CD4-positive, alpha-beta T cell treated with Interleukin-4 for 4 hours (primary cell): ENCODE measurements at regions not wholly inside any gene's neighbourhood (a gene's known extent, or its start where the extent isn't known, plus 50 kb on each side); places are given as distances from the start of the nearest gene placed in this dataset.

Source experiments
- DNase-seq: peaks from one replicate; pipeline ENCODE4 v3.0.0-alpha.2; 2020

DNA sequence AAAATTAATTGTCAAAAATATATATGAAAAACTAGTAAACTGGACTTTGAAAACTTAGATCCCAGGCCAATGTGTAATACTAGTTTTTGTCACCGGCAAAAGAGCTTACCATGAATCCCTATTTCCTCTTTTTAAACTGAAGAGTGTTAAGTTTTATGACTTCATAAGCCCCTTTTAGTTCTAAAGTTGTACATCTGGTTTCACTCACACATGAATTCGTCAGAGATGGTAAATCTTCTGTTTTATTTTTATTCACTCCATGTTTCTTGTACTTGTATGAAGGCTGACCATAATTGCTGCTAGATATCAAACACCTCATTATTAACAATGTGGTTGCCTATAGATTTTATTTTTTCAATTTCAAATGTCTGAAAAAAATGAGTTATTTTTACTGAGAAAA, 827.9 kb downstream of the PCDH7 start:
- DNase-seq, result no peak

DNA sequence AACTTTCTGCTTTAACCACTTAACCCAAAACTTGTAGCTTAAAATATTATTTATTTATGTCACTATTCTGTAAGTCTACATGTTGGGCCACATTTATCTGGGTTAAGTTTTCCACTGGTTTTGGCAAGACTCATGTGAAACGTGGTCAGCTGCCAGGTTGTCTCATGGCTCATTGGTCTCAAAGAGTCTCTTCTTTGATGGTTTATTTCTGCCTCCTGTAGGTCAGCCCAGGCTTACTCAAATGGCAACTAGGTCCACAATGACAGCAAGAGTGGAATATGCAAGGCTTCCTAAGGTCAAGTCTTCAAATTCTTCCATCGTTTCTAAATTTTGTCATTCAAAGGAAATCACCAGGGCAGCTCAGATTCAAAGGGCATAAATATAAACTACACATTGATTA, 828.7 kb downstream of the PCDH7 start:
- DNase-seq, result no peak

DNA sequence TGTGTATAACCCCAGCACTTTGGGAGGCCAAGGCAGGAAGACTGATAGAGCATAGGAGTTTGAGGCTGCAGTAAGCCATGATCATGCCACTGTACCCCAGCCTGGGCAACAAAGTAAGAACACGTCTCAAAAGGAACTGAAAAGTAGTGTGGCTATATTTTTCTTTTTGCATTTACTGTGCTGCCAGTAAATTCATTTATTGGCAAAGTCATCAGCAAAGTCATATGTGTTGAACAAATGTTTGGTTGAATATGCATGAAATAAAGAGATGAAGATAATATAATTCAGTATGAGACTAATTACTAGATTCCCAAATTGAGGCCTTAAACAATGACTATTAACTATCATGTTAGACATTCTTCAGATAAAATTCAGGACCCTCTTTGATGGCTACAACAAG, 829.1 kb downstream of the PCDH7 start:
- DNase-seq, result no peak

DNA sequence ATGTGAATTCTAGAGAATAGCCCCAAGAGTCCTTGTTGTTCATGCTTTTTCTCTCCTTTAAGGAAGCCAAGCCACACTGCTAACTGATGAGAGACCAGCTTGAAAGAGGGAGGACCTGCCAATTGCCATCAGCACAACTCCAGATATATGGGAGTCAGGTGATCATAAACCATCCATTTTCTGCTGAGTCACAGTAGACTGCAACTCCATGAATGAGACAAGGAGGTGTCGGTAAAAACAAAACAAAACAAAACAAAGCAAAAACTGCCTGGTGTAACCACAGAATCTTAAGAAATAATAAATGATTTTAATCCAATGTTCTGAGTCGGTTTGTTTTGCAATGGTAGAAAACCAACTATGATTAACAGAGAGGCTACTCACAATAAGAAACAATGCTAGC, 837.3 kb downstream of the PCDH7 start:
- DNase-seq, result no peak

DNA sequence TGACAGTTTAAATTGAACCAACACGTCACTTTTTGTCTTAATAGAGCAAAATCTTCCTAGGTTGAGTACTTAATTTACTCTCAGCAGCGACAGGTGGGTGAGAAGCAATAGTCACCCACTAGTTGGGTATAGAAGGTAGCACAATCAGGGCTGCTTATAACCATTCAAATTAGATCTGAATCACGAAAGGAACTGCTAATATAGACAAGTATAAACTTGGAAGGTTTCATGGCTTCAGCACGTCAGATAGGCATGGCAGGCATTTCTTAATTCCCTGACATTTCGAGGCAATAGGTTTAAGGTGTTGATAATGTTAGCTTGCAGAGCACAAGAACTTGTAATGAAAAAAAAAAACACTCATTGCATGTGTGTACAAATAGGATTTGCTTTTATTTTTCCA, 853.4 kb downstream of the PCDH7 start:
- no peak for DNase-seq

DNA sequence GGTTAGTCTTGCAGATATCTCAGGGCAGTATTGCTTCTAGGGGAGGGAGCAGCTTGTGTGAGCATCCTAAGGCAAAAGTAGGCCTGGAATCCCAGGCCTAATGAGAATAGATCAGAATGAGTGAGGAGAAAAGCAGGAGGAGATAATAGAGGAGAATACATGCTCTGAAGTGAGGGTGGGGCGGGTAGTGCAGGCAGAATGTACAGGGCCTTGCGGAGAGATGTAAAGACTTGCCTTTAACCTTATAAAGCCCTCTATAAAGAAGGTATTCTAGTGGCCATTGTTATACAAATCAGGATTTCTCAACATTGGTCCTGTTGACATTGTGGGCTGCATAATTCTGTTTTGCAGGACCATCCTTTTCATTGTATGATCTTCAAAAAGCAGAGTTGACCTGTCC, 855.3 kb downstream of the PCDH7 start:
- DNase-seq, result no peak

DNA sequence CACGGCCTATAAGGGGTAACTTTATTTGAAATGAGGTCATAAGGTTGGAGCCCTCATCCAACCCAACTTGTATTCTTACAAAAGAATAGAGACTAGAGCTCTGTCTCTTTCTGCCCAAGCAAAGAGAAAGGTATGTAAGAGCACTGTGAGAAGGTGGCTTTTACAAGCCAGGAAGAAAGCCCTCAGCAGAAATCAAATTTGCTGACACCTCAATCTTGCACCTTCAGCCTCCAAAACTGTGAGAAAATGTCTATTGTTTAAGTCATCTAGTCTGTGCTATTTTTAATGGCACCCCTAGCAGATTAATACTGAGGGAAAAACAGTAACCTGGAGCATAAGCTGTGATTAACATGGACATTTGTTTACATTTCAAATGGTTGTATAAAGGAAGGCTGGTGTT, 860.7 kb downstream of the PCDH7 start:
- DNase-seq, result no peak

DNA sequence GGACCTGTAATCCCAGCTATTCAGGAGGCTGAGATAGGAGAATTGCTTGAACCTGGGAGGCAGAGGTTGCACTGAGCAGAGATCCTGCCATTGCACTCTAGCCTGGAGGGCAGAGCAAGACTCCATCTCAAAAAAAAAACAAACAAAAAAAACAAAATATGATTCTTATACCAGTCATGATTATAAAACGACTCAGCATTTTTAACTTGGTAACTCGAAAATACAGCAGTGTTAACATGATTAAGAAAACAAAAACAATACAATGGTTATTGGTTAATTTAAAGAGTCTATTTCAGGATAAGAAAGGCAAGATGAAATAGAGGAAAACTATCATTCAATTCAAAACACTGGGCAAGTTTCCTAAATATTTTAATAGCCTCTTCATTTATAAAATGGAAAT, 865.3 kb downstream of the PCDH7 start:
- no peak for DNase-seq

DNA sequence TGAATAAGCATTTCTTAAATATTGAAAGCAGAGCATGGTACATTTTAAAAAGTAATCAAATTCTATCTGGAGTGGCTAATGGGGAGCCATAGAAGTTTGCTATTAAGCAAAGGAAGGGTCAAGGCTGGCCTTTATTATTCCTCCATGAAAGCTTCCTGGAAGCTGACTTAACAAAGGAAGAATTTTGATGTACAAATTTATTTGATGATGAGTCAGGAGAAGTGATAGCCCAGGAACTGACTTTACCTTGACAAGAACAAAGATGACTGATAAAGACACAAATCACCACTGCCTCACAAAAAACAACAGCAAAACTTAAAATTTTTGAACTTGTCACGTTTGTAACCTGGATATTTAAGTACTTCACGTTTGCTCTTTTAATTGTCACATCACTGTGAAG, 872.1 kb downstream of the PCDH7 start:
- no peak for DNase-seq

DNA sequence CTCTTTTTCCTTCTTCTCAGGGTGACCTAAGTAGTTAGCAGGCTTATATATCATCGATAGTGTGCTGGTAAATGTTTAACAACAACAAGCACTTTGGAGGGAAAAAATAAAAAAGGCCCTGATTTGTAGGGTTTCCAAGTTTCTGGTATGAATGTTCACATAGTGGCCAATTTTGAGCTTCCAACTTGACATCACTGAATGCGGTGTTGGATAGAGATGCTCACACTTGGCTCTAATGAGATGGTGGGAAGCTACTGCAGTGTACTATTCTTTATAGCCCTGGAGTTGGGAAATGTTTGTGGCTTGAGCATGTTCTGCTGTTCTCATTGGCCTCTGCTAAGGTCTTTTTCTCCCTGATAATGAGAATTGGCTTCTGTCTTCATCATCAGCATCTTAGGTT, 875.3 kb downstream of the PCDH7 start:
- DNase-seq, result no peak

DNA sequence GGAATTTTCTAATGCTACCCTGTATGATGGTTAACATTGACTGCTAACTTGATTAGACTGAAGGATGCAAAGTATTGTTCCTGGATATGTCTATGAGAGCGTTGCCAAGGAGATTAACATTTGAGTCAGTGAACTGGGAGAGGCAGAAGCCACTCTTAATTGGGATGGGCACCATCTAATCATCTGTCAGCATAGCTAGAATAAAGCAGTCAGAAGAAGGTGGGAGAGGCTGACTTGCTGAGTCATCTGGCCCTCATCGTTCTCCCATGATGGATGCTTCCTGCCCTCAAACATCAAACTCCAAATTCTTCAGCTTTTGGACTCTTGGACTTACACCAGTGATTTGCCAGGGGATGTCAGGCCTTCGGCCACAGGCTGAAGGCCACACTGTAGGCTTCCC, 878.5 kb downstream of the PCDH7 start:
- DNase-seq, result no peak

DNA sequence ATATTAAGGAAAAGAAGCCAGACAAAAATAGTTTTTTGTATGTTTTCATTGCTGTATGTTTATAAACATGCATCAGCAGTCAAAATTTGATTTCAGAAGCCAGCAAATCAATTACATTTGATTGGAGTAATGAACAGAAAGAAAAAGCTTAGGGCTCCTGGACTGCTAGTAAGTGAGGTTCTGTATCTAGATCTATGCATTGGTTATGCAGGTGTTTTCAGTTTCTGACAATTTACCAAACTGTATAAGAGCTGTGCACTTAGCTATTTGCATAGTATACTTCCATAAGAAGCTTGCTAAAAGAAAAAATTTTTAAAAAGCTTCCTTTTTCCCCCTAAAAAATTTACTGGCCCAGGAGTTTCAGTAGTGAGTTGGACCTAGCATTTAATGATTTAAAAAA, 881.6 kb downstream of the PCDH7 start:
- no peak for DNase-seq

DNA sequence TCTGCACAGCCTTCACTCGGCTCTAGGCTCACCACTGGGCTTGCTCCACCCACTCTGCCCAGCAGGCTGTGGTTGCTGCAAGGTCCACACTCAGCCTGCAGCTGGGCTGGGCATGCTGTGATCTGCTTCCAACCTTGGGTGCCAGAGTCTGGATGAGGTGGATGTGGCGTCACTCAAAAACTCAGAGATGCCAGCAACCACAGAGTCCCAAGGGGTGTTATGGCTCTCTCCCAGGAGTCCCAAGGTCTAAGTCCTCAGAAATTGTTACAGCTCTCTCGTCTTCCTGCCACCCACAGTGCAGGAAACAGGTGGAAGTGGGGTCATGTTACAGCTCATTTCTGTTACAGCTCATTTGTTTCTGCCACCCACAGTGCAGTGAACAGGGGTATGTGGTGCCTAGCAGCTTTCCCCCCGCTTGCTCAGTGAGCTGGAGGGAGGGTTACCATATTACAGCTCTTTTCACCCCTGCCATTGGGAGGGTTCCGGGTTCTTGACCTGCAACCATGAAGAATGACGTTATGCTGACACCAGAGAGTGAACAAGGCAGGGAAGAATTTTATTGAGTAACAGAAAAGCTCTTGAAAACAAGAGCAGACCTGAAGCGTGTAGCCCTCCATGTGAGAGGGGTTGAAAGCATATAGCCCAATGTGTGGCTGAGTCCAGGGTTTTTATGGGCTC, 893.9 kb downstream of the PCDH7 start:
- DNase-seq, result no peak

DNA sequence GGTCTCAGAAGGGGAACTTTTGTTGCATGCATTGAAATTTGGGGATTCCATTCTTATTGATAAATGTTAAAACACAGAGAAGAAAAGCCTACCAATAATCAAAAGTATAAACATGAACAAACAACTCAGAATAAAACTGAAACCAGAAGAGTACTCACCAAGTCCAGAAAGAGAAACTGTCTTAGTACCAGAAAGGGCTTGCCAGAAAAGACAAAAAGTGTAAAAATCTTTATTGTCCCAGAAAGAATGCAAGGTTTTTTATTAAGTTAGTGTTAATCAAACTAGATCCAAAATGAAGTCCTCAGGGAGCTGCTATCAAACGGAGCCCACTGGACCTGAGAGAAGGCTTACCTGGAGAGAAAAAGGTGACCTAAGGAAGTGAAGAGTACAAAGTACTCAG, 897.5 kb downstream of the PCDH7 start:
- no peak for DNase-seq

DNA sequence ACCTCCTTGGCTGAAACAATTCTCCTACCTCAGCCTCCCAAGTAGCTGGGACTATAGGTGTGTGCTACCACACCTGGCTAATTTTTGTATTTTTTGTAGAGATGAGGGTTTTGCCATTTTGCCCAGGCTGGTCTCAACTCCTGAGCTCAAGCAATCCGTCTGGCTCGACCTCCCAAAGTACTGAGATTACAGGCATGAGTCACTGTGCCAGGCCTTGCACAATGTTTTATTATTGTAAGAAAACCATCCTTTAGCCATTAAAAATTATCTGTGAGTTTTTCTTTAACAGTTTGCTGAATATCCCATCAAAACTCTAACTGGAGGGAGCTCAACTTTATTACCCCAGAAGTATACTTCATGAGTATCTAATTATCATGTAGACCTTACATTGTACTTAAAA, 900.3 kb downstream of the PCDH7 start:
- no peak for DNase-seq

DNA sequence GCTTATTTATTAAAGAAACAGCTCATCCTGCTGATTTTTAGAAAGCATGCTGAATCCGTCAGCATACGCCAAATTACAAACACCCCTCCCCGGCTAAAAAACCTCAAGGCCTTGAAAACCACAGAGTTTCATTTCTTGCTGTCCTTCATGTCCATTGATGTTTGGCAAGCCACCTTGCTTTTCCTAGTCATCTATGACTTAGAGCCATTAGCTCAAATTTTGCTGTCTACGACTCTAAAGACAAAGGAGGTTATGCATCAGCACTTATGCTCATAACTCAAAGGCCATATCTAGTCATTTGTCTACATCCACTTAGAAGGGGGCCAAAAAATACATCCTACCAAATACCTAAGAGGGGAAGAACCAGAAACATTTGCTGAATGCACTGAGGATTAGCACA, 925.1 kb downstream of the PCDH7 start:
- no peak for DNase-seq

DNA sequence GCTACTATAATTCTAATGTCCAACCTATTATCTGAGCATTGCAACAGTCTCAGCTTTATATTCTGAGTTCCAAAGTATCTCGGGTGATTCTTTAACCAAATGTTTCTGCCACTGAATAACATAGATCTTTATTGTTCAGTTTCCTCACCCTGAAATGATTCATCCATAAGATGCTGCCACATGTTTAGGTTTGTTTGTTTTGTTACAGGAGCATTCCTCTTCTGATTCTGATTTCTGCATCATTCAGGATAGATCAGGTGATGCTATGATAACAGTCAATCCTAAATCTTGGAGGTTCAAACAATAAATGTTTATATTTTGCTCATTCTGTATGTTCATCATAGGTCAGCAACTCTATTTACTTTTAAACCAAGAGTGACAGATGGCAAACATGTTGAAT, 927.6 kb downstream of the PCDH7 start:
- DNase-seq, result no peak

DNA sequence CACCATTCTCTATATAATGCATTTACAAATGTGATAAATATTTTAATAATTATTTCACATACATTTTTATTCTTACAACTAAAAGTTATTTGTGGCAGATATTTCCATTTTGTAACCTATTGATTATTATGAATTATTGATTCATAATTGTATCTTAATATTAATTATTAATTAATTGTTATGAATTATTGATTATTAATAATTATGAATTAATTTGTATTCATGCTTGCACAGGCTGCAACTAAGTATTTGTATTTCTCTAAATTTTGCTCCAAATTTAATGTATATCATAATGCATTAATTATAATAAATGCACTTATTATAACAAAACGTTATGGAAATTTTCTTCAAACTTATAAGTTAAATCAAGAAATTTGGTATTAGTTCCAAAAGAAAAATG, 929.7 kb downstream of the PCDH7 start:
- no peak for DNase-seq

DNA sequence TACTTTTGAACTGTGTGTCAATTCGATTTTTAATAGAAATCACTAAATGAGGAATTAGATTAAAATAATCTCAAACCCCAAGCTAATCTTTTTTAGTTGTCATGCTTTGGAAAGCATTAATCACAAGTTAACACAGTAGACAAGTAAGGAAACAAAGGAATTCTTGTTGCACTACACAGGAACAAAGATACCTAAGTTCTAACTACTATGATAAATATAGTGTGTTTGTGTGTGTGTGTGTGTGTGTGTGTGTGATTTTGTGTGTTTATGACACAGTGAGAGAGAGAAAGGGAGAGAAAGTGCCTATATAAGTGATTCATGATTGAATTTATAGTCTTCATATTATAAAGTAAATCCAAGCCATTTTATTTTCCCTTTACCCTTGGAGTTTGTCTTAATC, 931.4 kb downstream of the PCDH7 start:
- no peak for DNase-seq

DNA sequence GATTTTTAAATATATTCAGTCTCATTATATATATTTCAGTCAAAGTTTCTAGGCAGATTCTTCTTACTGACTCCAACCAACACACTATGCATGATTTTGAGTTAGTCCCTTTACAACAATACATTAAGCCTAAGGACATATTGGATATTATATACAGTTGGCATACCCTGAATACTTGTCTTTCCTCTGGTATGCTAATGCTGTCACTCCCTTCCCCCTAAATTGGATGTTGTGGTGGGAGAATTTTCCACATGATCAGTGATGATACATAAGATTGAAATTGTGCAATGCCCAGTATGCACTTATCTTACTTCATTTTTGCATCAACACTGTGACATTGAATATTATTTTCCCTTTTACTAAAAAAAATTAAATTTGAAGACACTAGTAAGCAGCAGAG, 935.2 kb downstream of the PCDH7 start:
- no peak for DNase-seq

DNA sequence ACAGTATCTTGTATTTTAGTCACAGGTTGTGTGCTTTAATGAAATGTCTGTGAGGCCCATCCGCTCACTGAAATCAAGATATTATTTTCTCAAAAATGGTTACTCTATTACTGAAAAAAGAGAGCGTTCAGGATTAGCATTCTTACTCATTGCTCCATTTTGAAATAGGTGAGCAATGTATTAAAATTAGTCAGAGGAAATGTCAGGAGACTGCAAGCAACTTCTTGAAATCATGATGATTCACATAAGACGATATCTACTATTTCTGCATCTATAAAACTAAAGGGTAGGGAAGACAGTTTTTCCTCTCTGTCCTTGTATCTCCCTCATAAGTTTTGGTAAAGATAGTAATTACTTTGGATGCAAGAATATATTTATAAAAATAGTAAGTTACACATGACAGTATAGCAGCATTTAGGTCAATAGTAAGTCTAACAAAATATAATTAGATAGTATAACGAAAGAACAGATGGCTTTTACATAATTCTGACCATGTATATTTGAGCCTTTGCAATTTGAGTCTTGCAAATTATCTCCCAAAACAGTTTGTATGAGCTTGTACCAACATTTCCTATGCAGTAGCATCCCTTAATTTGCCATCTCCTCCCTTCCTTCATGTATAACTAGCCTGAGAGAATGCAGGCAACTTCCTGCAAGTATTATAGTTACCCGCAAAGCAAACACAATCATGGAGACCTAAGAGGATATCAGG, 937.8 kb downstream of the PCDH7 start:
- DNase-seq, result no peak

DNA sequence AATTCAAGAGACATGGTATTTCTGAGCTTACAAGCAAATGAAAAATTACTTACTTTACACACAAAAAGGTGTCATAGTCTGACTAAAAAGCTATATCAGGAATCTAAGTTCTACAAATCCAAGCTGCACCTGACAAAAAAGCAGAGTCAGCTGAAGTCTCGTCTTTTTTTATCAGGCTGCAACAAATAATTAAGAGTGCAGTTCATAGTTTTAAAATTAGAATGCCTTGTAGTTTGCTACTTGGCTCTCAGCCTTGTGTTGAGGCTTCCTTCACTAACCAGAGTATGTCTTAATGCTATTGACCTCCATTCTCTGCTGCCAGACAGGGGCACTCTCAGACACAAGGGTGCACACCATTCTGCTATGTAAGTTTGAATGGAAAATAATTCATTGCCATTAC, 940.7 kb downstream of the PCDH7 start:
- no peak for DNase-seq

DNA sequence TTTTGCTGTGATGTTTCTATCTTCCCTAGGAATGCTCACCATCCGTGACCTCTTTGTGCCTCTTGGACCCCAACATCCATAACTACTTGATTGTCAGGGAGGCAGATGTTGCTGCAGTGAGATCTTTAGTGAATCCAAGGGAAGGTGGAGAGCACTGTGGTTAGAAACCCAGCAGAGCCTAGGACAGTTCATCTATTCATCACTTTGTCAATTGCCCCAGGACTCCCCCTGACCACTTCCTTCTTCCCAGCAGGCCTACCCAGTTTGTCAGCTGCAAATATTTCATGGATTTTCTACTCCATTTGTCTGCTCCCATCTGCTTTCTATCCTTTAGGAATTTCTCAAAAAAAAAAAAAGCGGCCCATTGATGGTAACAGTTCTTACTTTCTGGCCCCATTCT, 942.8 kb downstream of the PCDH7 start:
- no peak for DNase-seq

DNA sequence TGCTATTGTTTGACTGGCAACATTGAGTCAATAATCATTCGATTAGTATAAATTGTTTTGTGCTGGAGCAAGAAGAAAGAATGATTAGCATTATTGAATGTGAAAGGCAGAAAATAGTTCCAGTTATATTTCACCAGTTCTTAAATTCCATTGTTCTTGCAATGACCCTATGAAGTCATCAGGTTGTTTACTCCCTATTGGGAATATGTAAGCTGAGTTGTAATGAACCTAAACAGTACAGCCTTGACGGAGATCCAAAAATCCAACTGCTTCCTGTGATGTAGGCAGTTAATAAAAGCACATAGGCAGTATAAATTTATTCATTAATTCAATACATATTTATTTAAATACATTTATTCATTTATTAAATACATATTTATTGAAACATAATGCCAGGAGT, 947.5 kb downstream of the PCDH7 start:
- no peak for DNase-seq

DNA sequence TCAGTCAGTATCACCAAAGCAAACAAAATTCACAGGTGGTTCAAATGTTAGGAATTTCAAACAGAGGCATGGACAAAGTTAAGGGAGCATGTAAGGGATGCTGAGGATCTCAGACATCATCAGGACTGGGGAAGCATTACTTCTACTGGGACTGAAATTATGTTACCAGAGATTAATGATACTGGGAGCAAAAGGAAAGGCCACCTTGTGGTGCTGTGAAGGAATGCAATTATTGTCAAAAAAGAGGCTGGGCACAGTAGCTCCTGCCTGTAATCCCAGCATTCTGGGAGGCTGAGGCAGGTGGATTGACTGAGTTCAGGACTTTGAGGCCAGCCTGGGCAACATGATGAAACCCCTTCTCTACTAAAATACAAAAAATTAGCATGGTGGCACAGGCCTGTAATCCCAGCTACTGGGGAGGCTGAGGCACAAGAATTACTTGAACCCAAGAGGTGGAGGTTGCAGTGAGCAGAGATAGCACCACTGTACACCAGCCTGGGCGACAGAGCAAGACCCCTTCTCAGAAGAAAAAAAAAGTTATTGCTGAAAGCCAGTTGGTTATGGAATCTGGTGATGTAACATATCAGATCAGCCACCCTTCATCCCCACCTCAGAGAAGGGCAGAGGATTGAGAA, 954.3 kb downstream of the PCDH7 start:
- DNase-seq, result no peak
